ENCODE measurements at regions not wholly inside any gene's neighbourhood (a gene's known extent, or its start where the extent isn't known, plus 50 kb on each side); places are given as distances from the start of the nearest gene placed in this dataset.
A peak's percentile ranks its signal among the peaks of the same experiment; 100 is the strongest.
"Not testable (repeated sequence)": the region's sequence is repeated elsewhere in the genome, so short reads cannot be mapped to it uniquely, and the experiment has no call there.

- DNase-seq (ENCODE audit: low spot score): no peak
- in situ Hi-C loops (cut with HindIII; ENCODE audit: low sequenced_read_pairs): no loop called here
These were observed 228.7 kb downstream of the GJA1 start for GRCh38 chr6:121664158-121664557.

DNA sequence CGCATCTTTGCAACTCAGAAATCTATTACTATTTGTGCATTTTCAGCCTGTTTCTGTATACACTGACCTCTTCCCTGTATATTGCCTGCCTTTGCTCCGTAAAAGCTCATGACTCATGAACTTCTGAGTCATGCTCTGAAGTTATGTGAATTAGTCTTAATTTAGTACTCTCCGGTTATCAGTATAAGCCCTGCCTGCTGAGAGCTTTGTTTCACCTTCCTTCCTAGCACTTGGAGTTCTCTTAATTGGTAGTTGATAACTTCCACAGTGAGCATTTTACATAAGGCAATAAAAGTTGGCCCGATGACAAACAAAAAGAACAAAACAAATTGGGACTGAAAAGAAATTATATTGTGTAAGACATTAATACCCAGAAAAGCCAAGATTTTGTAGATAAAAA, 231.4 kb downstream of the GJA1 start:
- DNase-seq (ENCODE audit: low spot score): peak; percentile 21
- in situ Hi-C loops (cut with HindIII; ENCODE audit: low sequenced_read_pairs): no loop called here

GRCh38 chr6:121668259-121668658, 232.8 kb downstream of the GJA1 start:
- in situ Hi-C loops (cut with HindIII; ENCODE audit: low sequenced_read_pairs): no loop called here
- DNase-seq (ENCODE audit: low spot score): no peak

GRCh38 chr6:121670511-121670910, 235.1 kb downstream of the GJA1 start:
- in situ Hi-C loops (cut with HindIII; ENCODE audit: low sequenced_read_pairs): no loop called here
- no peak for DNase-seq (ENCODE audit: low spot score)

GRCh38 chr6:121677571-121677970, 242.1 kb downstream of the GJA1 start:
- in situ Hi-C loops (cut with HindIII; ENCODE audit: low sequenced_read_pairs): no loop called here
- no peak for DNase-seq (ENCODE audit: low spot score)

DNA sequence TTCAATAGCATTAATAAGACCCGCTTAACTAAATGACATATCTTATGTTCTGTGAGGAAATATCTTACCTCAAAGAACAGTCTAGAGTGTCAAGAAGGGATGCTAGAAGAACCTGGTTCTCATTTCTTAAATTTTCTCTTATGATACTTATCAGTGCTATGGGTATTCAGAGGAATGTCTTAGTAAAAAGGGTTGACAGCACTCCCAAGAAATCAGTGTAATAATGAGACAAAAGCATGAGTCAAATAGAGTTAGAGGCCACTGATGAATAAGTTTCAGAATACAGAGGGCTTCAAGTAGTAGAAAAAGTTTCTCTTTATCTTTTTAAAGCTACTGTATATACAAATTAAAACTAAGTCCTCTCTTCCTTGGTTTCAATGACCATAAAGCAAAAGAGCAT, 242.8 kb downstream of the GJA1 start:
- no peak for DNase-seq (ENCODE audit: low spot score)
- in situ Hi-C loops (cut with HindIII; ENCODE audit: low sequenced_read_pairs): no loop called here

- DNase-seq (ENCODE audit: low spot score): no peak
- in situ Hi-C loops (cut with HindIII; ENCODE audit: low sequenced_read_pairs): no loop called here
These were observed 244.6 kb downstream of the GJA1 start for GRCh38 chr6:121680058-121680457.

GRCh38 chr6:121682666-121683065, 247.2 kb downstream of the GJA1 start:
- in situ Hi-C loops (cut with HindIII; ENCODE audit: low sequenced_read_pairs): no loop called here
- no peak for DNase-seq (ENCODE audit: low spot score)

DNA sequence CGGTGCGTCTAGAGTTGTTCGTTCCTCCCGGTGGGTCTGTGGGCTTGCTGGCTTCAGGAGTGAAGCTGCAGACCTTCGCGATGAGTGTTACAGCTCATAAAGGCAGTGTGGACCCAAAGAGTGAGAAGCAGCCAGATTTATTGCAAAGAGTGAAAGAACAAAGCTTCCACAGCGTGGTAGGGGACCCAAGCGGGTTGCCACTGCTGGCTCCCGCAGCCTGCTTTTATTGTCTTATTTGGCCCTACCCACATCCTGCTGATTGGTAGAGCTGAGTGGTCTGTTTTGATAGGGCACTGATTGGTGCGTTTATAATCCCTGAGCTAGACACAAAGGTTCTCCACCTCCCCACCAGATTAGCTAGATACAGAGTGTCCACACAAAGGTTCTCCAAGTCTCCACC, 250.4 kb downstream of the GJA1 start:
- in situ Hi-C loops (cut with HindIII; ENCODE audit: low sequenced_read_pairs); DNase-seq (ENCODE audit: low spot score): not testable (repeated sequence)

DNA sequence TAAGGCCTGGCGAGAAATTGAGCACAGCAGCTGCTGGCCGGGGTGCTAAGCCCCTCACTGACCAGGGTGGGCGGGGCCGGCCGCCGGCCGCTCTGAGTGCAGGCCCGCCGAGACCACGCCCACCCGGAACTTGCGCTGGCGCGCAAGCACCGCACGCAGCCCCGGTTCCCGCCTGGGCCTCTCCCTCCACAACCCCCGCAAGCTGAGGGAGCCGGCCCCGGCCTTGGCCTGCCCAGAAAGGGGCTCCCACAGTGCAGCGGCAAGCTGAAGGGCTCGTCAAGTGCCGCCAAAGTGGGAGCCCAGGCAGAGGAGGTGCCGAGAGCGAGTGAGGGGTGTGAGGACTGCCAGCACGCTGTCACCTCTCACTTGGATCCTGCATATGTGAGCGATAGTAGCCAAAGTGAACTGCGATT, 251.2 kb downstream of the GJA1 start:
- in situ Hi-C loops (cut with HindIII; ENCODE audit: low sequenced_read_pairs): no loop called here
- no peak for DNase-seq (ENCODE audit: low spot score)

GRCh38 chr6:121688974-121689373, 253.5 kb downstream of the GJA1 start:
- no peak for DNase-seq (ENCODE audit: low spot score)
- in situ Hi-C loops (cut with HindIII; ENCODE audit: low sequenced_read_pairs): no loop called here

DNA sequence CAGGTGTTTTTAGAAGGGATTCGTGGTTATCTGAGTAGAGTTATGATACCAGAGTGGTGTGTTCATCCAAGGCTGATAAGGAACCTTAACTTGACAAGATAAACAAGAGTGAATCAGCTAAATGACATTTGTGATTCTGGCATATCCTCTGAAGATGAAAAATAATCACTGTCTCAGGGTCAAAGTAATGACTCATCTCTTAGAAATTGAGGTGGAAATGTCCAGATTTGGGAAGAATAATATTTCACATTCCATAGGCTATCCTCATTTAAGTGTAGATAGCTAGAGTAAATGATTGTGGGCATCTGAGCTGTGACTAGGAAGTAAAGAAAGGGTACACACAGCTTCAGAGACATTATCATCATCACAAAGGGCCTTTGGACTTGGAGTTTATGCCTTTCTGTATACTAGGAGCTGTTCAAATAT, 255.7 kb downstream of the GJA1 start:
- in situ Hi-C loops (cut with HindIII; ENCODE audit: low sequenced_read_pairs): no loop called here
- no peak for DNase-seq (ENCODE audit: low spot score)

GRCh38 chr6:121694389-121694788, 258.9 kb downstream of the GJA1 start:
- in situ Hi-C loops (cut with HindIII; ENCODE audit: low sequenced_read_pairs): no loop called here
- DNase-seq (ENCODE audit: low spot score): no peak

GRCh38 chr6:121694801-121695251, 259.4 kb downstream of the GJA1 start:
- in situ Hi-C loops (cut with HindIII; ENCODE audit: low sequenced_read_pairs): no loop called here
- DNase-seq (ENCODE audit: low spot score): no peak

- DNase-seq (ENCODE audit: low spot score): no peak
- in situ Hi-C loops (cut with HindIII; ENCODE audit: low sequenced_read_pairs): no loop called here
These were observed 259.9 kb downstream of the GJA1 start for GRCh38 chr6:121695329-121695728.

DNA sequence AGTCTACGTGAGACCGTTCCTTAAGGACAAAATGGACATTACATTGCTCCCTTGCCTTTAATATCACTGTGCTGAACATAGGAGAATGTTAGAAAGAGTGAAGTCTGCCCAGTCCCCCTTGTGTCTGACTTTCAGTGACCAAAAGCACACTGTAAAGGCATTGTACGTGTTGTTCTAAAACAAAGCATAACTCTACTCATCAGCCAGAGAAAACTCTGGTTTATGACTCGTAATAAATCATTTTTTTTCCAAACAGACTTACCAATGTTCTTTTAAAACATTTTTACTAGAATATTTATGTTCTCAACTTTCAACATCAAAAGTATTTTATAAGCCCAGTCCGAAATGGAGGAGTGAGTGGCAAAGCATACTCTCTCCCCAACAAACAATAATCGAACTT, 262.5 kb downstream of the GJA1 start:
- in situ Hi-C loops (cut with HindIII; ENCODE audit: low sequenced_read_pairs): no loop called here
- DNase-seq (ENCODE audit: low spot score): no peak

- no peak for DNase-seq (ENCODE audit: low spot score)
- in situ Hi-C loops (cut with HindIII; ENCODE audit: low sequenced_read_pairs): no loop called here
These were observed 263.2 kb downstream of the GJA1 start for GRCh38 chr6:121698617-121699016.

DNA sequence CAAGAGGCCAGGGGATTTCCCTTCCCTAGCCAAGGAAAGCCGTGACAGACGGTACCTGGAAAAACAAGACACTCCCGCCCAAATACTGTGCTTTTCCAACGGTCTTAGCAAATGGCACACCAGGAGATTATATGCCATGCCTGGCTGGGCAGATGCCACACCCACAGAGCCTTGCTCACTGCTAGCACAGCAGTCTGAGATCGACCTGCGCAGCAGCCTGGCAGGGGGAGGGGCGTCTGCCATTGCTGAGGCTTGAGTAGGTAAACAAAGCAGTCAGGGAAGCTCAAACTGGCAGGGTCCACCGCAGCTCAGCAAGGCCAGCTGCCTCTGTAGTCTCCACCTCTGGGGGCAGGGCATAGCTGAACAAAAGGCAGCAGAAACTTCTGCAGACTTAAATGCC, 267.7 kb downstream of the GJA1 start:
- DNase-seq (ENCODE audit: low spot score); in situ Hi-C loops (cut with HindIII; ENCODE audit: low sequenced_read_pairs): not testable (repeated sequence)

DNA sequence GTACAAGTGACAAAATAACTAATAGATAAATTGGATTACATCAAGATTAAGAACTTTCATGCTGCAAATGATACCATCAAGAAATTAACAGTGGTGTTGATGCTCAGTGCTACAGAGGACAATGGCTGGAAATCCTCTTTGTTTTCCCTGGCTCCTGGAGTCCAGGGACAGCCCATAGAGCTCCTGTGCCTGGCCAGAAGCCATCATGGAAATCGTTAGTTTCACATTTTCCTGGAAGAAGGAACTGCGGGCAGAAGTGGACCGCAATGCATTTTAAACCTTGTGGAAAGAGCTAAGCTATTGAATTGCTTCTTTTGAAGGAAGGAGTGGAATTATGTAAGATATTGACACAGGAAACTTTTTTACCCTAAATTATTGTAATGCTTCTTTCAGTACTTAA, 276.0 kb downstream of the GJA1 start:
- in situ Hi-C loops (cut with HindIII; ENCODE audit: low sequenced_read_pairs): no loop called here
- DNase-seq (ENCODE audit: low spot score): no peak

DNA sequence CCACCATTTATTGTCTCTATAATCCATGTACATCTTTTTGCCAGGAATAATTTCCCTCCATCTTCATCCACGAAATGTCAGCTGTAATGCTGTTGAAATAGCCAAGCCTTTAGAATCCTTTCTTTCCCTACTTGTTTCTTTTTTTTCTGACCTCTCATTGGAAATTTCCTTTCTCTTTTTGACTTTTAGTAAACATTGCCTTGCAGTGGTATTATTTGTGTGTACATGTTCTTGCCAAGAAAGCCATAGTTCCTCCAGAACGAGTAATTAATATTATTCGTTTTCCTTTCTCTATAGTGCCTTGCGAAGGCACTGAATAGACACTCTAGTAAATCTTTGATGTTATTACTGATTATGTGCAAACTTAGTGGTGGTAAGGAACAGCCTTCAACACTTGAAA, 282.2 kb downstream of the GJA1 start:
- in situ Hi-C loops (cut with HindIII; ENCODE audit: low sequenced_read_pairs): no loop called here
- DNase-seq (ENCODE audit: low spot score): no peak

- DNase-seq (ENCODE audit: low spot score); in situ Hi-C loops (cut with HindIII; ENCODE audit: low sequenced_read_pairs): not testable (repeated sequence)
These were observed 285.4 kb downstream of the GJA1 start for GRCh38 chr6:121720867-121721266.

GRCh38 chr6:121723623-121724022, 288.2 kb downstream of the GJA1 start:
- in situ Hi-C loops (cut with HindIII; ENCODE audit: low sequenced_read_pairs): no loop called here

More at GRCh38 chr6:121723623-121724022, 288.2 kb downstream of the GJA1 start:
- no peak for DNase-seq (ENCODE audit: low spot score)
